Smooth muscle cell of the brain vasculature (primary cell): ENCODE measurements at regions not wholly inside any gene's neighbourhood (a gene's known extent, or its start where the extent isn't known, plus 50 kb on each side); places are given as distances from the start of the nearest gene placed in this dataset.

Experiments
- DNase-seq: peaks from one replicate; pipeline ENCODE4 v3.0.0-alpha.2; 2012; ENCODE audit warnings: low read depth, low spot score

DNA sequence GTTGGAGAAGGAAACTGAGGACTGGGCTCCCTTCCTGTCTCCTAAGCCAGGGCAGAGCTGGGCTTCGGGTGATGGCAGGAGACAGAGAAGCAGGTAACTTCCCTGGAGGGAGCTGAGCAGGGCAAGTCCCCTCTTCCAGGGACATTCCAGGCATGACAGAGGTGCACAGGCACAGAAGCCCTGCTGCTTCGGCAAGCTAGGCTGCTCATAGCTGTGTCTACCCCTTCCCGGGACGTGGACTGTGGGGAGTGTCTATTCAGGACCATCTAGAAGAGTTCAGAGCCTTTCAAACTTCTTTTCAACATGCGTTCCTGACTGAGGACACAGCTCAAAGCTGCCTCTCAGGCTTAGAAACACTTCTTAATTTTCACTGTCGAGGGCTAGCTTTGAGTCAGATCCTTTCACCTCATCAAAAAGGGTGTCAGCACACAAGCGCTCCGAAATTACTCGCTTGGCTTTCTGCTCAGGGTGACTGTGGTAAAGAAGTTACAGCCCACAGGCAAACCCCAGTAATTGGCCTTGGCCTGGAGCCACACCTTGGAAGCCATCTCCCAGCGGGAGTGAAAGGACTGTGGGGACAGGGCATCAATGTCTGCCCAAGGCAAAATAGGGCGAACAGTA is 63.7 kb upstream of the STEAP1B start:
- DNase-seq, result no peak

DNA sequence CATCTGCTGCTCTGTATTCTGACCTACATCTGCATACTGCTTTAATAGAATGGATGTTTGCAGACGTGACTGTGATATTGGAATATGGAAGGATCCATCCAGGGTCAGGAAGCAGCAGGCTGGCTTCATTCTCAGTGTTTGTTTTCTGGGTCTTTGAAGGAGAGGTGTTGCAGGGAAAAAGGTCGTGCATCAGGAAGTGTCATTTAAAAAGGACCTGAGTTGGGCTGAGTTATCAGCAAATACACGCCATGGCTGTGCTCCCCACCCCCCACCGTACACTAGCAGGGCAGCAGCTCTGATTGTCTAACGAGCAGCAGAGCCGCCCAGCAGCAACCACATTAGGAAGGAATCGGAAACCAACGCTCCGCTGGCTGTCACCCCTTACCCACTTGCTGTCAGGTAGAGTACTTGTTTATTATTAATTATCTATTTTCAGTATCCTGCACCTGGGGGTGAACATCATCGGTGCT is 63.1 kb upstream of the STEAP1B start:
- no peak for DNase-seq

DNA sequence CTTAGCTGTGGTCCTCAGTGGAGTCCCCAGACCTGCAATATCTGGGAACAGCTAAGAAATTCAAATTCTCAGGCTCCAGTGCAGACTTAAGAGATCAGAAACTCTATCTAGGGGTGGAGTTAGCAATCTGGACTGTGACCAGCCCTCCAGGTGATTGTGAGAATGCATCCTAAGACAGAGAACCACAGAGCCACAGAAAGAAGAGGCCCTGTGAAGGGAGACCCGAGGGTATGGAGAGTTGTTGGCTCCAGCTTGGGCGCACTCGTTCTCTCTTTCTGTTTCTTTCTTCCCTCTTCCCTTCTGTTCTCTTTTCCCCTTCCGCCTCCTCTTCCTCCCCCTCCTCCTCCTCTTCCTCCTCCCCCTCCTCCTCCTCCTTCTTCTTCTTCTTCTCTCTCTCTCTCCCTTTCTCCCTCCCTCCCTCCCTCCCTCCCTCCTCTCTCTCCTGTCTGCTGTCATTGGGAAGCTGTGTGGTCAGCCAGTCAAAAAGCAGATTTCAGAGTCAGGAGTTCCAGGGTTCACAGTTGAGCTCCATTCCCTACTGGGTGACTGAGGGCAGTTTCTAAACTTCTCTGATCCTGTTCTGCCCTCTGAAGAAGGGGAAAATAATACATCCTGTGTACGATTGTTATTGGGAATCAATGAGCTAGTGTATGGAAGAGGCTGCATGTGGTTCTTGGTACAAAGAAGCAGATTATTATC is 62.1 kb upstream of the STEAP1B start:
- no peak for DNase-seq

DNA sequence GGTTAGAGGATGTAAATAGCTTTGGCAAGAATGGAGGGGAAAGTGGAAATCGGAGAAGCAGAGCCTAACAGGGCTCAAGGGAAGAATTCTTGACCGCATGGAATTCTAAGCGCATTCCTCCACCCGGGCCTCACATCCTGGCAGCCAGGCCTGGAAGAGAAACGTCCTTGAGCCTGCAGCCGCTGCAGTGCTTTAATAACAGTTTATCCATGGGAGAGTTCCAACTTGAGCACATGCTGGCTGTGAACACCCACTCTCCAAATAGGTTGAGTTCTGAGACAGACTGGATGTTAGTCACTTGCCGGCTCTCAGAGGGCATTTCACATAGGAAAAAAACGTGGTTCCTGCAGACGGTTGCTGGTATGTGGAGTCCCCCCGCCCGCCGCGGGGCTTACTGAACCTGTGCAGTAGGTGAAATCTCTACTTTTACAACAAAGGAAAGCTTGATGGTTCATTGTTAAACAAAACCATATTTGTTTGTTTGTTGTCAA is 61.4 kb upstream of the STEAP1B start:
- peak; percentile 92 for DNase-seq

DNA sequence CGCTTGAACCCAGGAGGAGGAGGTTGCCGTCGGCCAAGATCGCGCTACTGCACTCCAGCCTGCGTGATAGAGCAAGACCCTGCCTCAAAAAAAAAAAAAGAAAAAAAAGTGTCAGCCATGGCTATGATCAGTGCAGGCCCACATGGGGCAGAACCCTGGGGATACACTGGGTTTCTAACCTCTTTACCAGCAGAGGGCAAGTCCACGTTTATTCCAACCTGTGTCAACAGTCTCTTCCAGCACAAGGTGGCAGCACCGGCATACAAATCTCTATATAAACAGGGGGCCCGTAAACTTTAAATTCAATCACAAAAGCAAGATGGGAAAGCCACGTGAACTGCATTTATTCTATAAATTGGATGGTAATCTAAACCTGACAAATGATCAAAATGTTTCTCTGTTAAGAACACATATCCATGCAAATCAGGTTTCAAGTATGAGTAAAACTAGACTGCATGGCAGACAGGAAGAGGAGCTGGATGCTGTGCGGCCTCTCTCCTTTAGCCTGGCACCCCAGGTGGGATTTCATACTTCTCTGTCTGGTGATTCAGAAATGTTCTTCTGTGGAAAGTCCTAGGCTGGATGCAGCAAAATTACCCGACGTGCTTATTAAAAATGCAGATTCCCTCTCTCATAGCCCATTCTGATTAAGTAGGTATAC is 60.0 kb upstream of the STEAP1B start:
- no peak for DNase-seq

DNA sequence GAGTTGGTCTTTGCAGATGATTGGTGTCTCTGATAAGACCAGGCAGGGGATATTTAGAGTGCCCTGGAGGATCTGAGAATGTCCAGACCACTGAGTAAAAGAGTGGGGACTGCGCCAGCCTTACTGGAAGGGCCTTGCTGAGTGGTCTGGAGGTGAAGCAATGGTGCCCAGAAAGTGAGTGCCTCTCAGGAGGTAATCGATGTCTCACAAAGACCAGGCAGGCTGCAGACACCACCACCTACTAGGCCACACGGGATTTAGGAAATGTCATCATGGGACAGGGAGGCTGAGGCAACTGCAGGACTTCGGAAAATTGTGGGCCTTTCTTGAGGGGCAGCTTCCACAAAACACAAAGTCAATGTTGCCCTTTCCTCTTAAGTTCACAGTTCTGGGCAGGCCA is 57.2 kb upstream of the STEAP1B start:
- no peak for DNase-seq

DNA sequence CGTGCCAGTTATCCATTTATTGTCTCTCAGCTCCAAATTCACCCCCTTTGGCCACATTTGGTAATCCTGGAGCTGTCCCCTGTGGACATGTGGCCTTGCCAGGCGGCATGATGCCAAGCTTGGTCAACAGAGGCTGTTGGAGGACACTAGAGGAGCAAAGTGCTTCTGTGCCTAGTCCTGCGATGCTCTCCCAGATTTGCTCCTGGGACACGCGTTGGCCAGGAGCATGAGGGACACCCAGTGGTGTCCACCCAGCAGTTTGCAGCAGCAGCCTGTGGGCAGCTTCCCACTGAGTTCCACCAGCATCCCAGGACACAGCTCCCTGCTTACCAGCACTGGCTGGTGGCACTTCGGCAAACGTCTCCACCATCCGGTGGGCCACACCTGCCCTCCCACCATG is 55.5 kb upstream of the STEAP1B start:
- DNase-seq, result no peak

DNA sequence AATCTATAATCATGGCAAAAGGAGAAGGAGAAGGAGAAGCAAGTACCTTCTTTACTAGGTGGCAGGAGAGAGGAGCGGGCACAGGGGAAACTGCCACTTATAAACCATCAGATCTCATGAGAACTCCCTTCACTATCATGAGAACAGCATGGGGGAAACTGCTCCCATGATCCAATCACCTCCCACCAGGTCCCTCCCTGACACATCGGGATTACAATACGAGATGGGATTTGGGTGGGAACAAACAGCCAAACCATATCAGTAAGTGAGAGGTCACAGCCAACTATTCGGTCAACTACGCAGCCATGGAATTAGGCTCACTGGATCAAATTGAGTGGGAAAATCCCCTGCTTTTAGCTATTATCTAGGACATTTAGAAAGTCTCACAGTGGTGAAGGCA is 54.2 kb upstream of the STEAP1B start:
- no peak for DNase-seq

DNA sequence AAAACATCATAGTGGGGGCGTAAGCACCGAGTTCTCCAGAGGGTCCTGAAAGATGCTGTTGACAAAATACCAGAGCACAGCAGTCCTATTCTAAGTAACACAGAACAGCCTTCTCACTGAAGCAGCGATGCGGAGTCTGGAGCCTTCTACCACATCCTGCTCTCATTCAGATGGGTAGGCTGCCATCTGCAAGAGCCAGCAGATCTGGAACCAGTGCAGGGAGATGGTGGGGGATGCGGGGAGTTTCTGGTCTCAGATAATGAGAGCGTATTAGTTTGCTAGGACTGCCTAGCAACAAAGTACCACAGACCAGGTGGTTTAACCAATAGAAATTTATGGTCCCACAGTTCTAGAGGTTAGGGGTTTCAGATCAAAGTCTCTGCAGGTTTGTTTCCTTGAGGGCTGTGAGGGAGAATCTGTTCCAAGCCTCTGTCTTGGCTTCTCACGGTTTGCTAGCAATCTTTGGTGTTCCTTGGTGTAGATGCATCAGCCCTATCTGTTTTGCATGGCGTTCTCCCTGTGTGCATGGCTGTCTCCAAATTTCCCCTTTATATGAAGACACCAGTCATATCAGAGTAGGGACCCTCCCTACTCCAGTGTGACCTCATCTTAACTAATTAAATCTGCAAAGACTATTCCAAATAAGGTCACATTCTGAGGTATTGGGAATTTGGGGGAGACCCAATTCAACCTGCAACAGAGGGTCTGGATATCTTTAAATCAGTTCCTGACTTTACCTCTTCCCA is 52.0 kb upstream of the STEAP1B start:
- DNase-seq, result no peak

DNA sequence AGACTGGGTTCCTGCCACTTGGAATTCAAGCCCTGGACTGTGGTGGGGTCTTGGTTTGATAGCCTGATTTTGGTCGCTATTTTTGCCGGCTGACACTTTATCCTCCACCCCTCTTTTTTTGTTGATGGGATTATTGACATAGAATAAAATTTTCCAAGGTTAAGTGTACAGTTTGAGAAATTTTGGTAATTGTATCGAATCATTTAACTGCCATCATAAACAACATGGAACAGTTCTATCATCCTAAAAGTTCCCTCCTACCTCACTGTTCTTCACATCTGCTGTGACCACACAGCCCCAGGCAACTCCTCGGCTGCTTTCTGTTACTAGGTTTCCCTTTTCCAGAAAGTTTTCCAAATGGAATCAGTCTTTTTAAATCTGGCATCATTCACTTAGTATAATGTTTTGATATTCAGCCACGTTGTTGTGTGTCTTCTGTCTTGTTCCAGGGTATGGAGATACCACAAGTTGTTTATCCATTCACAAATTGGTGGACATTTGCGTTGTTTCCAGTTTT is 50.6 kb upstream of the STEAP1B start:
- DNase-seq, result no peak

DNA sequence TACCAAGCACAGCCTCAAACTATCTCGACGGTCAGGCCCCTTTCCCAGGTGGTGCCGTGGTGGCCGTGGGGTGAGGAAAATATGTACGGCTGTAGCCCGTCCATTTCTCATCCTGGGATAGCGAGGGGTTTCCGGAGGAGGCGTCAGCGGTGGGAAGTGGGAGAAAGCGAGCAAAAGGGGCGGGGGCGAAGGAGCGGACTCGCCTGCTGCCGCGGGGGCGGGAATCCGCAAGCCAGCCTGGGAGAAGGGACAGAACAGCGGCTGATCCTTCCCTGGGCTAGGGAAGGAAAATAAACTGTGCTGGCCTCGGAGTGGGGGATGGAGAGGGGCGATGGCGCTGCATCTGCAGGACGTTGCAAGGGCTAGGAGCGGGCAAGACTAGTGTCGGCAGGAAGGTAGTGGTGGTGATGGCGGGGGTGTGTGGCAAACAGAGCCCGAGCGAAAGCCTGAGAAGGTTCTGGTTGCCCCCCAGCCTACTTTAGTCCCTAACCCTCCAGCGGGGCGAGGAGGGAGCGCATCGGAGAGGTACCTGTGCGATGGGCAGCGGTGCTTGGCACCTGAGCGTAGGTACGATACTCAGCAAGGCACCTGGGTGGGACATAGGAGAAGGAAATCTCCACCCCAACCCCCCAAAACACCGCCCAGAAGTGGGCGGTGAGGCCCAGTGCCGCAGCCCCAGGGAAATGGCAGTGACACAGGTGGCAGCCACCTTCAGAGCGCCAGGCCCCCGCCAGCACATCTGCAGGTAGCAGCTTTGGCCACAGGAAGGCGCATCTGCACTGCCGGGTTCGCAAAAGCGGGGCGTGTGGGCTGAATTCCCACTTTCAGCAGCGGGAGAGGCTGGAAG is 49.9 kb upstream of the STEAP1B start:
- no peak for DNase-seq
